A673 (cell line): ENCODE measurements at regions not wholly inside any gene's neighbourhood (a gene's known extent, or its start where the extent isn't known, plus 50 kb on each side); places are given as distances from the start of the nearest gene placed in this dataset.

Source experiments
- BruUV-seq: library from RNA; stranded (reverse); fragments of 400-500 nt; replicated peaks from 2 replicates; lab custom pipeline; 2021; lab: Mats Ljungman, UMichigan
- CTCF ChIA-PET: fragments of 300-600 bp; sonication (Branson Sonifier 250); formaldehyde crosslinking; loops from one replicate; lab custom pipeline; 2022; ENCODE audit warnings: antibody characterized with exemption; lab: Charles Lee
- POLR2A ChIA-PET: fragments of 300-600 bp; sonication (Branson Sonifier 250); formaldehyde crosslinking; loops from one replicate; lab custom pipeline; 2022; ENCODE audit warnings: antibody characterized with exemption; ENCODE audit not compliant: low non-redundant PET; lab: Charles Lee
- DNase-seq: peaks from one replicate; pipeline ENCODE4 v3.0.0-alpha.2; 2015; ENCODE audit warnings: low spot score
- H3K27ac ChIP-seq: fragments of 200-600 bp; sonication (generic); 2 replicates; pipeline ENCODE4 v1.5.1; 2016; ENCODE audit warnings: mixed run types, low read depth, mild to moderate bottlenecking, mixed read lengths, antibody characterized with exemption, low read length; ENCODE audit not compliant: poor library complexity, severe bottlenecking
- H3K27me3 ChIP-seq: fragments of 200-600 bp; sonication (generic); replicated peaks from 2 replicates; pipeline ENCODE4 v1.6.1; 2017; ENCODE audit warnings: mixed run types, low read depth, mild to moderate bottlenecking, mixed read lengths, antibody characterized with exemption, low read length; ENCODE audit not compliant: insufficient read depth, poor library complexity
- H3K36me3 ChIP-seq: fragments of 200-600 bp; sonication (generic); 2 replicates; pipeline ENCODE4 v1.6.1; 2016; ENCODE audit warnings: mixed run types, mild to moderate bottlenecking, mixed read lengths, antibody characterized with exemption, low read length; ENCODE audit not compliant: insufficient read depth, poor library complexity, severe bottlenecking
- H3K4me1 ChIP-seq: fragments of 200-600 bp; sonication (generic); 2 replicates; pipeline ENCODE4 v1.6.1; 2017; ENCODE audit warnings: mixed run types, mild to moderate bottlenecking, mixed read lengths, antibody characterized with exemption, low read length; ENCODE audit not compliant: insufficient read depth, poor library complexity, severe bottlenecking
- H3K4me3 ChIP-seq: fragments of 200-600 bp; sonication (generic); 2 replicates; pipeline ENCODE4 v1.5.1; 2016; ENCODE audit warnings: low read depth, mixed run types, mild to moderate bottlenecking, mixed read lengths, low read length; ENCODE audit not compliant: poor library complexity, severe bottlenecking
- H3K9me3 ChIP-seq: fragments of 200-600 bp; sonication (generic); 2 replicates; pipeline ENCODE4 v1.6.1; 2016; ENCODE audit warnings: mixed run types, low read depth, mild to moderate bottlenecking, mixed read lengths, antibody characterized with exemption, low read length; ENCODE audit not compliant: poor library complexity, severe bottlenecking
- CTCF ChIP-seq: fragments of 300-800, 200-600 bp; sonication (generic); conservative IDR thresholded peaks from 2 replicates; pipeline ENCODE4 v1.5.1; 2017; ENCODE audit warnings: low read depth, mild to moderate bottlenecking, antibody characterized with exemption, low read length, moderate library complexity, mixed read lengths
- EZH2 ChIP-seq: fragments of 200-600 bp; sonication (generic); IDR thresholded peaks from 2 replicates; pipeline ENCODE4 v1.6.1; 2017; ENCODE audit warnings: borderline replicate concordance, low read depth, mild to moderate bottlenecking, mixed read lengths, antibody characterized with exemption, low read length; ENCODE audit not compliant: poor library complexity, severe bottlenecking
- intact Hi-C: fragments of 100-400 bp; cut with micrococcal nuclease; formaldehyde crosslinking; loops from one replicate; pipeline ENCODE4 v1.10.0; 2022; ENCODE audit not compliant: unreplicated experiment

- peak; percentile 44 for DNase-seq
- no TSS peak for BruUV-seq
- no peak overlapping the region for H3K27ac ChIP-seq
- ChIA-PET POLR2A (no interaction called here), CTCF (no interaction called here)
- intact Hi-C loops: loop anchor here (5.0 kb wide), 1 partner anchor 198 kb away; no protein-coding TSS in a partner anchor
- no peaks in the 10 kb centered on the region for H3K9me3 ChIP-seq
- no peaks in the 10 kb centered on the region for H3K36me3 ChIP-seq
- H3K4me3 ChIP-seq: no peak overlapping the region
- no peaks in the 10 kb centered on the region for H3K4me1 ChIP-seq
- no peaks in the 10 kb centered on the region for H3K27me3 ChIP-seq
- no peak for TF ChIP-seq EZH2
- peak; percentile 47 for TF ChIP-seq CTCF
These were observed 430.0 kb downstream of the ETNK1 start for GRCh38 chr12:23055004-23055403.

- ChIA-PET CTCF (no interaction called here), POLR2A (no interaction called here)
- Histone ChIP-seq H3K4me1 (no peaks in the 10 kb centered on the region), H3K9me3 (no peaks in the 10 kb centered on the region), H3K4me3 (no peak overlapping the region), H3K27me3 (no peaks in the 10 kb centered on the region), H3K27ac (no peak overlapping the region), H3K36me3 (no peaks in the 10 kb centered on the region)
- no peak for DNase-seq
- intact Hi-C loops: loop anchor here (5.0 kb wide), 1 partner anchor 200 kb away; no protein-coding TSS in a partner anchor
- TF ChIP-seq CTCF (no peak), EZH2 (no peak)
- BruUV-seq: no TSS peak
These were observed 432.6 kb downstream of the ETNK1 start for GRCh38 chr12:23057571-23057970.

GRCh38 chr12:23060161-23060560 is 435.2 kb downstream of the ETNK1 start:
- no peak overlapping the region for H3K27ac ChIP-seq
- BruUV-seq: no TSS peak
- no peak overlapping the region for H3K4me3 ChIP-seq
- no peak for TF ChIP-seq CTCF
- no peak for TF ChIP-seq EZH2
- no peaks in the 10 kb centered on the region for H3K27me3 ChIP-seq
- intact Hi-C loops: no loop called here
- no peak for DNase-seq
- ChIA-PET CTCF (no interaction called here), POLR2A (no interaction called here)
- H3K9me3 ChIP-seq: no peaks in the 10 kb centered on the region
- H3K4me1 ChIP-seq: no peaks in the 10 kb centered on the region
- no peaks in the 10 kb centered on the region for H3K36me3 ChIP-seq
